IMR-90 (cell line): ENCODE measurements at regions not wholly inside any gene's neighbourhood (a gene's known extent, or its start where the extent isn't known, plus 50 kb on each side); places are given as distances from the start of the nearest gene placed in this dataset.

Source experiments
- ATAC-seq: fragments of 200-7000 bp; cut with Tn5 transposase; 2 replicates; pipeline ENCODE4 v1.9.1; 2020; ENCODE audit warnings: low read depth, mild to moderate bottlenecking, moderate library complexity
- BruUV-seq: library from RNA; stranded (reverse); fragments of 400-500 nt; replicated peaks from 2 replicates; lab custom pipeline; 2021; lab: Mats Ljungman, UMichigan
- CTCF ChIA-PET: fragments of 300-600 bp; formaldehyde crosslinking; extraction: SDS; loops from one replicate; lab custom pipeline; 2021; ENCODE audit warnings: antibody characterized with exemption; lab: Yijun Ruan, JAX
- POLR2A ChIA-PET: fragments of 300-600 bp; sonication (Branson Sonifier 250); formaldehyde crosslinking; loops from one replicate; lab custom pipeline; 2022; ENCODE audit warnings: antibody characterized with exemption; ENCODE audit not compliant: unreplicated experiment; lab: Charles Lee
- DNase-seq: peaks from one replicate; pipeline ENCODE4 v3.0.0; 2013
- H2AFZ ChIP-seq: replicated peaks from 2 replicates; pipeline ENCODE3; 2013; ENCODE audit warnings: low read length, mild to moderate bottlenecking; ENCODE audit not compliant: poor library complexity
- H2AK5ac ChIP-seq: 2 replicates; pipeline ENCODE4 v1.6.1; 2013; ENCODE audit warnings: low read depth, low read length, inconsistent platforms
- H2AK9ac ChIP-seq: replicated peaks from 2 replicates; pipeline ENCODE3; 2013; ENCODE audit warnings: mild to moderate bottlenecking, low read depth, low read length, moderate library complexity; ENCODE audit not compliant: poor library complexity
- H2BK120ac ChIP-seq: 2 replicates; pipeline ENCODE4 v1.6.1; 2013; ENCODE audit warnings: low read depth, low read length, inconsistent platforms
- H2BK15ac ChIP-seq: 3 replicates; pipeline ENCODE4 v1.6.1; 2013; ENCODE audit warnings: low read depth, low read length, inconsistent platforms
- H2BK20ac ChIP-seq: 2 replicates; pipeline ENCODE4 v1.6.1; 2013; ENCODE audit warnings: low read depth, mild to moderate bottlenecking, inconsistent platforms, low read length, moderate library complexity
- H2BK5ac ChIP-seq: 2 replicates; pipeline ENCODE4 v1.6.1; 2013; ENCODE audit warnings: mild to moderate bottlenecking, low read depth, low read length, inconsistent platforms; ENCODE audit not compliant: poor library complexity, severe bottlenecking
- H3K14ac ChIP-seq: replicated peaks from 2 replicates; pipeline ENCODE4 v1.6.1; 2013; ENCODE audit warnings: low read depth, low read length, inconsistent platforms
- H3K18ac ChIP-seq: 2 replicates; pipeline ENCODE4 v1.6.1; 2013; ENCODE audit warnings: low read depth, low read length, control low read depth
- H3K23ac ChIP-seq: 2 replicates; pipeline ENCODE4 v1.6.1; 2013; ENCODE audit warnings: low read depth, low read length, inconsistent platforms
- H3K27ac ChIP-seq: 2 replicates; pipeline ENCODE4 v1.5.1; 2013; ENCODE audit warnings: mild to moderate bottlenecking, control low read depth, low read length; ENCODE audit not compliant: insufficient read depth
- H3K27me3 ChIP-seq: 2 replicates; pipeline ENCODE4 v1.6.1; 2013; ENCODE audit warnings: low read length; ENCODE audit not compliant: control insufficient read depth, insufficient read depth
- H3K36me3 ChIP-seq: 2 replicates; pipeline ENCODE4 v1.6.1; 2013; ENCODE audit warnings: low read length, mixed read lengths; ENCODE audit not compliant: control insufficient read depth, insufficient read depth
- H3K4ac ChIP-seq: 2 replicates; pipeline ENCODE4 v1.6.1; 2013; ENCODE audit warnings: low read depth, low read length, inconsistent platforms
- H3K4me1 ChIP-seq: 2 replicates; pipeline ENCODE4 v1.6.1; 2013; ENCODE audit warnings: low read length, mixed read lengths; ENCODE audit not compliant: control insufficient read depth, insufficient read depth
- H3K4me2 ChIP-seq: 2 replicates; pipeline ENCODE4 v1.6.1; 2013; ENCODE audit warnings: low read depth, mild to moderate bottlenecking, control low read depth, low read length, moderate library complexity
- H3K4me3 ChIP-seq: 2 replicates; pipeline ENCODE4 v1.5.1; 2013; ENCODE audit warnings: low read depth, mild to moderate bottlenecking, control low read depth, low read length, moderate library complexity; ENCODE audit not compliant: insufficient read depth
- H3K56ac ChIP-seq: 2 replicates; pipeline ENCODE4 v1.6.1; 2013; ENCODE audit warnings: low read length, inconsistent platforms; ENCODE audit not compliant: insufficient read depth; ENCODE audit errors: extremely low read depth
- H3K79me1 ChIP-seq, 2 experiments: 2 replicates each; pipeline ENCODE4 v1.6.1; 2013; ENCODE audit warnings: low read length in 2 of 2, inconsistent platforms in 1 of 2, low read depth in 1 of 2
- H3K9ac ChIP-seq: 2 replicates; pipeline ENCODE4 v1.6.1; 2013; ENCODE audit warnings: low read depth, low read length, control low read depth
- H3K9me1 ChIP-seq: 2 replicates; pipeline ENCODE4 v1.6.1; 2013; ENCODE audit warnings: low read length, inconsistent platforms; ENCODE audit not compliant: insufficient read depth
- H3K9me3 ChIP-seq: 2 replicates; pipeline ENCODE4 v1.6.1; 2013; ENCODE audit warnings: low read length; ENCODE audit not compliant: control insufficient read depth, insufficient read depth
- H4K20me1 ChIP-seq: 2 replicates; pipeline ENCODE4 v1.6.1; 2013; ENCODE audit warnings: low read length, inconsistent platforms; ENCODE audit not compliant: insufficient read depth
- H4K5ac ChIP-seq: 2 replicates; pipeline ENCODE4 v1.6.1; 2013; ENCODE audit warnings: mild to moderate bottlenecking, low read depth, low read length, control low read depth
- H4K8ac ChIP-seq, 2 experiments: 2 replicates each; pipeline ENCODE4 v1.6.1; 2013; ENCODE audit warnings: low read depth in 2 of 2, low read length in 2 of 2, control low read depth in 1 of 2, inconsistent platforms in 1 of 2
- H4K91ac ChIP-seq: 2 replicates; pipeline ENCODE4 v1.6.1; 2013; ENCODE audit warnings: low read depth, low read length, inconsistent platforms; ENCODE audit not compliant: insufficient read depth
- FOS ChIP-seq: fragments of 150-350 bp; IDR thresholded peaks from 2 replicates; pipeline ENCODE4 v1.6.1; 2016; ENCODE audit warnings: low read depth, low read length
- WGBS, 2 experiments: methylation state at CpG; one replicate each; pipeline versions ENCODE4 v1.1.5 to v1.1.7; 2013; ENCODE audit warnings: missing lambda C conversion rate in 2 of 2; ENCODE audit not compliant: insufficient read length in 1 of 2; ENCODE audit errors: extremely low coverage in 2 of 2; 5-methylcytosine and 5-hydroxymethylcytosine counted together
- dilution Hi-C: fragments of 300-500 bp; cut with HindIII; formaldehyde crosslinking; loops from one replicate; pipeline ENCODE4 v1.14.3; 2018; ENCODE audit warnings: low sequenced_read_pairs; ENCODE audit not compliant: unreplicated experiment
- in situ Hi-C: fragments of 300-500 bp; cut with MboI; formaldehyde crosslinking; loops from 3 replicates; pipeline ENCODE4 v1.14.3; 2019; ENCODE audit warnings: low sequenced_read_pairs, inconsistent platforms, mixed read lengths
- intact Hi-C: fragments of 100-400 bp; cut with micrococcal nuclease; formaldehyde crosslinking; loops from 2 replicates; pipeline ENCODE4 v1.10.0; 2022

GRCh38 chr4:153120235-153120634, 84.0 kb upstream of the TRIM2 start:
- H3K18ac ChIP-seq, result no peak overlapping the region
- intact Hi-C loops, result no loop called here
- no peak for TF ChIP-seq FOS
- no peak overlapping the region for H2AK5ac ChIP-seq
- no peak overlapping the region for H3K23ac ChIP-seq
- DNase-seq (no peak), ATAC-seq (no peak)
- H2AFZ ChIP-seq, result no peak overlapping the region
- dilution Hi-C loops, result no loop called here
- H2BK120ac ChIP-seq, result no peak overlapping the region
- H3K9me1 ChIP-seq, result peaks cover 3% of the 10 kb centered on the region
- H4K8ac ChIP-seq, result no peak overlapping the region
- in situ Hi-C loops, result loop anchor here (10.0 kb wide), 1 partner anchor 275 kb away; no protein-coding TSS in a partner anchor
- no peak overlapping the region for H2BK5ac ChIP-seq
- H3K9ac ChIP-seq, result no peak overlapping the region
- ChIA-PET POLR2A (no interaction called here), CTCF (interaction anchor here (1.1 to 1.5 kb wide), 2 partner anchors 31 to 37 kb away, joined by 3 to 4 read pairs; no protein-coding TSS in a partner anchor)
- no peak overlapping the region for H4K91ac ChIP-seq
- H4K5ac ChIP-seq, result no peak overlapping the region
- H3K14ac ChIP-seq, result no peak overlapping the region
- H2BK15ac ChIP-seq, result no peak overlapping the region
- H3K4me2 ChIP-seq, result no peak overlapping the region
- no peak overlapping the region for H3K56ac ChIP-seq
- H3K4me1 ChIP-seq, result peaks cover 7% of the 10 kb centered on the region
- no peak overlapping the region for H3K27ac ChIP-seq
- H2AK9ac ChIP-seq, result no peak overlapping the region
- H2BK20ac ChIP-seq, result no peak overlapping the region
- no peaks in the 10 kb centered on the region for H3K36me3 ChIP-seq
- H3K4me3 ChIP-seq, result no peak overlapping the region
- WGBS, 2 experiments, result no CpG with 5 or more reads among the region's 2 CpGs
- H3K27me3 ChIP-seq, result peaks cover 1% of the 10 kb centered on the region; the same call in 1 of the 2 replicates
- no TSS peak for BruUV-seq
- no peaks in the 10 kb centered on the region for H3K9me3 ChIP-seq
- H4K20me1 ChIP-seq, result no peaks in the 10 kb centered on the region
- no peak overlapping the region for H3K4ac ChIP-seq
- no peaks in the 10 kb centered on the region for H3K79me1 ChIP-seq
